ENCODE measurements at regions not wholly inside any gene's neighbourhood (a gene's known extent, or its start where the extent isn't known, plus 50 kb on each side); places are given as distances from the start of the nearest gene placed in this dataset.

- DNase-seq (ENCODE audit: low spot score): no peak
These were observed 432.6 kb downstream of the SATB2 start for GRCh38 chr2:199025146-199025545.

- DNase-seq (ENCODE audit: low spot score): no peak
These were observed 433.5 kb downstream of the SATB2 start for GRCh38 chr2:199024224-199024623.

- DNase-seq (ENCODE audit: low spot score): peak; percentile 30
These were observed 437.7 kb downstream of the SATB2 start for GRCh38 chr2:199019898-199020507.

GRCh38 chr2:199018826-199019225, 438.9 kb downstream of the SATB2 start:
- DNase-seq (ENCODE audit: low spot score): no peak

- no peak for DNase-seq (ENCODE audit: low spot score)
These were observed 442.7 kb downstream of the SATB2 start for GRCh38 chr2:199015072-199015471.

- DNase-seq (ENCODE audit: low spot score): no peak
These were observed 443.5 kb downstream of the SATB2 start for GRCh38 chr2:199014226-199014625.

- DNase-seq (ENCODE audit: low spot score): no peak
These were observed 445.8 kb downstream of the SATB2 start for GRCh38 chr2:199011908-199012307.

GRCh38 chr2:198994678-198995077, 463.1 kb downstream of the SATB2 start:
- DNase-seq (ENCODE audit: low spot score): no peak

GRCh38 chr2:198991431-198991830, 466.3 kb downstream of the SATB2 start:
- no peak for DNase-seq (ENCODE audit: low spot score)

GRCh38 chr2:198975779-198976178, 482.0 kb downstream of the SATB2 start:
- DNase-seq (ENCODE audit: low spot score): no peak

- DNase-seq (ENCODE audit: low spot score): no peak
These were observed 484.0 kb downstream of the SATB2 start for GRCh38 chr2:198973785-198974184.

GRCh38 chr2:198973181-198973580, 484.6 kb downstream of the SATB2 start:
- DNase-seq (ENCODE audit: low spot score): no peak

- DNase-seq (ENCODE audit: low spot score): no peak
These were observed 489.2 kb downstream of the SATB2 start for GRCh38 chr2:198968545-198968944.

GRCh38 chr2:198966269-198966668, 491.5 kb downstream of the SATB2 start:
- no peak for DNase-seq (ENCODE audit: low spot score)

- DNase-seq (ENCODE audit: low spot score): no peak
These were observed 496.2 kb downstream of the SATB2 start for GRCh38 chr2:198961547-198961946.

GRCh38 chr2:198957181-198957580, 500.6 kb downstream of the SATB2 start:
- DNase-seq (ENCODE audit: low spot score): no peak

- DNase-seq (ENCODE audit: low spot score): no peak
These were observed 504.4 kb downstream of the SATB2 start for GRCh38 chr2:198953328-198953727.

GRCh38 chr2:198950803-198951202, 506.9 kb downstream of the SATB2 start:
- no peak for DNase-seq (ENCODE audit: low spot score)

GRCh38 chr2:198945496-198945895, 512.2 kb downstream of the SATB2 start:
- DNase-seq (ENCODE audit: low spot score): no peak

- no peak for DNase-seq (ENCODE audit: low spot score)
These were observed 527.6 kb downstream of the SATB2 start for GRCh38 chr2:198930170-198930569.

GRCh38 chr2:198928026-198928425, 529.7 kb downstream of the SATB2 start:
- no peak for DNase-seq (ENCODE audit: low spot score)

- no peak for DNase-seq (ENCODE audit: low spot score)
These were observed 539.6 kb downstream of the SATB2 start for GRCh38 chr2:198917926-198918720.

GRCh38 chr2:198917275-198917674, 540.5 kb downstream of the SATB2 start:
- no peak for DNase-seq (ENCODE audit: low spot score)

All from SW480 (cell line).